Spleen (tissue), 11 donors: ENCODE measurements at regions not wholly inside any gene's neighbourhood (a gene's known extent, or its start where the extent isn't known, plus 50 kb on each side); places are given as distances from the start of the nearest gene placed in this dataset.

ENCODE experiments used
- DNase-seq: peaks from one replicate; pipeline ENCODE4 v3.0.0-alpha.2; 2020
- H3K27ac ChIP-seq, 8 donors: fragments of 200-600 bp; sonication (generic) in 7 of 8; 1 replicate in 4 of 8; 2 replicates in 4 of 8; pipeline versions ENCODE4 v1.5.0 to v1.8.0; 2016 to 2021; ENCODE audit warnings: inconsistent platforms in 4 of 8, mild to moderate bottlenecking in 4 of 8, moderate library complexity in 1 of 8
- H3K27me3 ChIP-seq, 7 donors: fragments of 200-600 bp; sonication (generic) in 6 of 7; replicated peaks in 1 of 7; 1 replicate in 4 of 7; 2 replicates in 3 of 7; pipeline versions ENCODE4 v1.5.0 to v1.8.0; 2016 to 2021; ENCODE audit warnings: inconsistent platforms in 3 of 7, mild to moderate bottlenecking in 1 of 7
- H3K36me3 ChIP-seq, 6 donors: fragments of 200-600 bp; sonication (generic) in 5 of 6; 1 replicate in 4 of 6; 2 replicates in 2 of 6; pipeline versions ENCODE4 v1.5.0 to v1.8.0; 2016 to 2021; ENCODE audit warnings: inconsistent platforms in 2 of 6
- H3K4me1 ChIP-seq, 6 donors: fragments of 200-600 bp; sonication (generic) in 5 of 6; 1 replicate in 3 of 6; 2 replicates in 3 of 6; pipeline versions ENCODE4 v1.5.0 to v1.8.0; 2016 to 2021; ENCODE audit warnings: inconsistent platforms in 3 of 6
- H3K4me3 ChIP-seq, 8 donors: fragments of 200-600 bp; sonication (generic) in 7 of 8; 1 replicate in 4 of 8; 2 replicates in 4 of 8; pipeline versions ENCODE4 v1.5.0 to v1.8.0; 2016 to 2021; ENCODE audit warnings: inconsistent platforms in 4 of 8, mild to moderate bottlenecking in 4 of 8, moderate library complexity in 2 of 8
- H3K9me3 ChIP-seq, 8 donors: fragments of 200-600 bp; sonication (generic) in 7 of 8; 1 replicate in 4 of 8; 2 replicates in 4 of 8; pipeline versions ENCODE4 v1.5.0 to v1.8.0; 2016 to 2021; ENCODE audit warnings: inconsistent platforms in 4 of 8
- POLR2A ChIP-seq, 3 donors: fragments of 450-650 bp; IDR thresholded peaks; one replicate each; pipeline ENCODE4 v1.5.1; 2017; ENCODE audit warnings: antibody characterized with exemption in 3 of 3, mild to moderate bottlenecking in 1 of 3
- POLR2AphosphoS5 ChIP-seq, 3 donors: sonication (generic); formaldehyde crosslinking; IDR thresholded peaks; one replicate each; pipeline ENCODE4 v1.5.1; 2017; ENCODE audit warnings: antibody characterized with exemption in 3 of 3
- WGBS, 5 donors: extraction: QIAGEN DNeasy Blood & Tissue Kit in 3 of 5; methylation state at CpG; one replicate each; pipeline versions ENCODE4 v1.1.5 to v1.1.7; 2013 to 2018; 5-methylcytosine and 5-hydroxymethylcytosine counted together
- intact Hi-C: fragments of 100-400 bp; cut with DNase I; formaldehyde crosslinking; loops from one replicate; pipeline ENCODE4 v1.15.0; 2023; ENCODE audit warnings: low total_unique reads
- TF ChIP-seq, protein P1 (sequence below), 11 experiments: fragments of 200-600 bp in 7 of 11; fragments of 450-650 bp in 4 of 11; sonication (generic) in 4 of 11; IDR thresholded peaks in 8 of 11; conservative IDR thresholded peaks in 3 of 11; 1 replicate in 7 of 11; 2 replicates in 4 of 11; pipeline versions ENCODE4 v1.4.0 to v1.8.0; 2016 to 2021; ENCODE audit warnings: antibody characterized with exemption in 11 of 11, inconsistent platforms in 4 of 11, mild to moderate bottlenecking in 1 of 11
- donor health status: healthy with polysubstance abuse.
- donor health status: DM: no; HTN: no; CAD: no; lungs with moderate emphysema.
- donor health status: DM: no; HTN: no; CAD: no.
- donor health status: Bipolar disorder and iron deficiency.
- donor health status: healthy.
- donor health status: DM: no; HTN: no; CAD: no.
- donor health status: DM: yes; HTN: yes; CAD: no.

DNA sequence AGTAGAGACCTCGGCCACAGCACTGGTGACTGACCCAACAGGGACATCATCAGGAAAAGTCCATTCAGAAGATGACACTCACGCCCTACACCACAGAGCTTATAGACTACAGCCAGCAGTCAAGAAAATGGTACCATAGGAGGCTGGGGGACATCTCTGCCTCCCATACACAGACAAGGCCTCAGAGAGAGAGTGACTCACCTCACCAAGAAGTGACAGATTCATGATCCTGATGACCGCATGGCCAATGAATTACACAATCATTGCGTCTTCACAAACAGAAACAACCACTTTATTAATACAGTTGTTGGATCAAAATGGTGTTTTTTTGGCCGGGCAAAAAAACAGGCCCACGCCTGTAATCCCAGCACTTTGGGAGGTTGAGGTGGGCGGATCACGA is 260.8 kb upstream of the TSHZ3 start:
- Histone ChIP-seq H3K4me3 (no peak overlapping the region), H3K36me3 (no peaks in the 10 kb centered on the region), H3K27me3 (no peaks in the 10 kb centered on the region), H3K4me1 (no peaks in the 10 kb centered on the region), H3K27ac (no peak overlapping the region), H3K9me3 (no peaks in the 10 kb centered on the region)
- TF ChIP-seq POLR2A (IDR thresholded peaks at IDR 0.05) (no peak), POLR2AphosphoS5 (IDR thresholded peaks at IDR 0.05) (no peak)
- TF ChIP-seq, protein P1, sequence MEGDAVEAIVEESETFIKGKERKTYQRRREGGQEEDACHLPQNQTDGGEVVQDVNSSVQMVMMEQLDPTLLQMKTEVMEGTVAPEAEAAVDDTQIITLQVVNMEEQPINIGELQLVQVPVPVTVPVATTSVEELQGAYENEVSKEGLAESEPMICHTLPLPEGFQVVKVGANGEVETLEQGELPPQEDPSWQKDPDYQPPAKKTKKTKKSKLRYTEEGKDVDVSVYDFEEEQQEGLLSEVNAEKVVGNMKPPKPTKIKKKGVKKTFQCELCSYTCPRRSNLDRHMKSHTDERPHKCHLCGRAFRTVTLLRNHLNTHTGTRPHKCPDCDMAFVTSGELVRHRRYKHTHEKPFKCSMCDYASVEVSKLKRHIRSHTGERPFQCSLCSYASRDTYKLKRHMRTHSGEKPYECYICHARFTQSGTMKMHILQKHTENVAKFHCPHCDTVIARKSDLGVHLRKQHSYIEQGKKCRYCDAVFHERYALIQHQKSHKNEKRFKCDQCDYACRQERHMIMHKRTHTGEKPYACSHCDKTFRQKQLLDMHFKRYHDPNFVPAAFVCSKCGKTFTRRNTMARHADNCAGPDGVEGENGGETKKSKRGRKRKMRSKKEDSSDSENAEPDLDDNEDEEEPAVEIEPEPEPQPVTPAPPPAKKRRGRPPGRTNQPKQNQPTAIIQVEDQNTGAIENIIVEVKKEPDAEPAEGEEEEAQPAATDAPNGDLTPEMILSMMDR (IDR thresholded peaks at IDR 0.05 in 8 of 11, conservative IDR thresholded peaks at IDR 0.05 in 3 of 11), result no peak
- no peak for DNase-seq
- intact Hi-C loops, result no loop called here
- WGBS, 5 donors, result 87 to 97% (median 90%) methylated on average over 8 of the region's 8 CpGs

DNA sequence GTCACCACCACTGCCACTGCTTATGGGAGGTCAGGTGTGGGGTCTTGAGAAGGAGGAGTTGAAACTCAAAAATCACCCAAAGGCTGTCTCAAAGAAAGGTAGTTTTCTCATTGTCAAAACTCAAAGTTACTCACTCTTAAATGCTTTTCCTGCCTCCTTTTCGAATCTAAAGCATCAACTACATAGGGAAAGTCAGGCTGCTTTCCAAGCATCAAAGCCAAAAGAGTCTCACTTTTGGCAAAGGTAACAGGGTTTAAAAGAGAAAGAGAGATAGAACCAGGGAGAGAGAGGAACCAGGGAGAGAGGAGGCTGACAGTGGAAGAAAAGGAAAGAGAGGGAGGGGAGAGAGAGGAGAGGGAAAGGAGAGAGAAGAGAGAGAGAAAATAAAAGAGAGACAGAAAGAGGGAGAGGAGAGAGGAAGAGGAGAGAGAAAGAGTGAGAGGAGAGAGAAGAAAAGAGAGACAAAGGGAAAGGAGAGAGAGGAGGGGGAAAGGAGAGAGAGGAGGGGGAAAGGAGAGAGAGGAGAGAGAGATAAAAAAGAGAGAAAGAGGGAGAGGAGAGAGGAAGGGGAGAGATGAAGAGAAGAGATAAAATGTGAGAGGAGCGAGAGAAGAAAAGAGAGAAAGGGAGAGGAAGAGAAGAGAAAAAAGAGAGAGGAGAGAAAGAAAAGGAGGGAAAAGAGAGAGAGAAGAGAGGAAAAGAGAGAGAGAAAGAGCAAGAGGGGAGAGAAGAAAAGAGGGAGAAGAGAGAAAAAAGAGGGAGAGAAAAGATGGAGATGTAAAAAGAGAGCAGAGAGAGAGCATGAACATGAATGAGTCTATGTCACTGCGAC is 262.0 kb upstream of the TSHZ3 start:
- H3K36me3 ChIP-seq, result no peaks in the 10 kb centered on the region
- no peak overlapping the region for H3K27ac ChIP-seq
- H3K4me3 ChIP-seq, result no peak overlapping the region
- TF ChIP-seq, protein P1 (IDR thresholded peaks at IDR 0.05 in 8 of 11, conservative IDR thresholded peaks at IDR 0.05 in 3 of 11), result no peak
- TF ChIP-seq POLR2A (IDR thresholded peaks at IDR 0.05) (no peak), POLR2AphosphoS5 (IDR thresholded peaks at IDR 0.05) (no peak)
- 80 to 89% (median 83%) methylated on average over 3 of the region's 3 CpGs for WGBS, 5 donors
- H3K9me3 ChIP-seq, result peaks cover 0 to 8% (median 0%) of the 10 kb centered on the region in 8 donors
- no peaks in the 10 kb centered on the region for H3K27me3 ChIP-seq
- no peak for DNase-seq
- intact Hi-C loops, result no loop called here
- H3K4me1 ChIP-seq, result no peaks in the 10 kb centered on the region

DNA sequence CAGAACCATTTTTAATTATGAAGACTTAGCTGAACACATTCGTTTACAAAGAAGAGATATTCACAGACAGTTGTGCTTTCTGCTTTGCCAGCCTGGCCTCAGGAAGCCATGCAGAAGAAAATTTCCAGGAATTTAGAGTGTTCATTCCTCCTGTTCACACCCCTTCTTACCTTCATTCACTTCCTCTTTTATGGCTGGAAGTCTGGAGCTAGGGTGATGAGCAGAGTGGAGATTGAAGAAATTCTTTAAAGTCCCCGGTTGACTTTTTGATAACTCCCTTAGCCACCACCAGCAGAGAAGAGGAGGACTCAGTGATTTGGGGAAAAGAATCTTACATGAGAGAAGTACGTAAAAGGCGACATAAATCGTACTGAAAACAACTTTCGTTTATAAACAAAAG is 263.6 kb upstream of the TSHZ3 start:
- Histone ChIP-seq H3K27ac (no peak overlapping the region), H3K9me3 (peaks cover 0 to 8% (median 0%) of the 10 kb centered on the region in 8 donors), H3K36me3 (no peaks in the 10 kb centered on the region), H3K4me3 (no peak overlapping the region), H3K27me3 (no peaks in the 10 kb centered on the region), H3K4me1 (no peaks in the 10 kb centered on the region)
- TF ChIP-seq POLR2A (IDR thresholded peaks at IDR 0.05) (no peak), POLR2AphosphoS5 (IDR thresholded peaks at IDR 0.05) (no peak)
- TF ChIP-seq, protein P1 (IDR thresholded peaks at IDR 0.05 in 8 of 11, conservative IDR thresholded peaks at IDR 0.05 in 3 of 11), result no peak
- no peak for DNase-seq
- intact Hi-C loops, result no loop called here
- 80 to 86% (median 81%) methylated on average over 6 of the region's 6 CpGs for WGBS, 5 donors

DNA sequence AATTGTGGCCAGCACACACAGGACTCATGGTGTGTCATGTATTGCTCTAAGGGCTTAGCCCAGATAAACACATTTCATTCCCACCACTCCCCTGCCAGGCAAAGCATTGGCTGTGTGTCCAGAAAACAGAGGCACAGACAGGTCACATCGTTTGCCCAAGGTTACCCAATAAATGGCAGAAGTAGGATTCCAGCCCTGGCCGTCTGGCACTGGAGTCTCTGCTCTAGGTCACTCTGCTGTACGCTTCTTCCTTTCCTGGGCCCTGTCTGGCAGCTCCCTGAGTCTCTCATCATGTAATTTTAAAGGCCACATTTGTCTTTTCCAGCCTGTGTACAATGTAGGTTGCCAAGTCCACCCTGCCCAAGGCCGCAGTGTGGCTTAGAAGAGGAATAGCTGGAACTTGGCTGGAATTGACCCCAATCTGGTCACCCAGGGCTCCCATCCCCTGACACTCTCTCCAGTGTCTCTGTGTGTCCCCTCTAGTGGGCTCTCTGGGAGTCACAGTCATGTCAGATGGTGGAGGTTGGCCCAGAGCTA is 264.5 kb upstream of the TSHZ3 start:
- 68 to 83% (median 76%) methylated on average over 4 of the region's 4 CpGs for WGBS, 5 donors
- no peak overlapping the region for H3K4me3 ChIP-seq
- peaks cover 0 to 8% (median 0%) of the 10 kb centered on the region in 8 donors for H3K9me3 ChIP-seq
- intact Hi-C loops, result no loop called here
- no peaks in the 10 kb centered on the region for H3K27me3 ChIP-seq
- H3K36me3 ChIP-seq, result no peaks in the 10 kb centered on the region
- H3K4me1 ChIP-seq, result no peaks in the 10 kb centered on the region
- TF ChIP-seq, protein P1 (IDR thresholded peaks at IDR 0.05 in 8 of 11, conservative IDR thresholded peaks at IDR 0.05 in 3 of 11), result no peak
- TF ChIP-seq POLR2A (IDR thresholded peaks at IDR 0.05) (no peak), POLR2AphosphoS5 (IDR thresholded peaks at IDR 0.05) (no peak)
- no peak for DNase-seq
- H3K27ac ChIP-seq, result peak overlapping the region in 1 of 8 donors; percentile 5
